ENCODE measurements at regions not wholly inside any gene's neighbourhood (a gene's known extent, or its start where the extent isn't known, plus 50 kb on each side); places are given as distances from the start of the nearest gene placed in this dataset.
A peak's percentile ranks its signal among the peaks of the same experiment; 100 is the strongest.

GRCh38 chr6:122524056-122524455, 52.4 kb upstream of the SERINC1 start:
- no TSS peak for BruUV-seq (replicated peaks)
- Mint-ChIP-seq H3K4me1 (ENCODE audit: low read depth, unreplicated experiment) (no peaks in the 10 kb centered on the region), H3K27me3 (ENCODE audit: unreplicated experiment) (no peaks in the 10 kb centered on the region), H3K9me3 (ENCODE audit: low read depth, unreplicated experiment) (peaks cover 3% of the 10 kb centered on the region), H3K27ac (ENCODE audit: unreplicated experiment) (no peak overlapping the region), H3K36me3 (ENCODE audit: insufficient read depth, unreplicated experiment) (no peaks in the 10 kb centered on the region), H3K4me3 (ENCODE audit: low read depth, unreplicated experiment) (no peak overlapping the region)
- no peak for TF ChIP-seq CTCF (IDR thresholded peaks at IDR 0.05; ENCODE audit: unreplicated experiment)
- intact Hi-C loops (cut with micrococcal nuclease; ENCODE audit: unreplicated experiment): no loop called here
- CTCF ChIA-PET: no interaction called here
- DNase-seq: no peak

DNA sequence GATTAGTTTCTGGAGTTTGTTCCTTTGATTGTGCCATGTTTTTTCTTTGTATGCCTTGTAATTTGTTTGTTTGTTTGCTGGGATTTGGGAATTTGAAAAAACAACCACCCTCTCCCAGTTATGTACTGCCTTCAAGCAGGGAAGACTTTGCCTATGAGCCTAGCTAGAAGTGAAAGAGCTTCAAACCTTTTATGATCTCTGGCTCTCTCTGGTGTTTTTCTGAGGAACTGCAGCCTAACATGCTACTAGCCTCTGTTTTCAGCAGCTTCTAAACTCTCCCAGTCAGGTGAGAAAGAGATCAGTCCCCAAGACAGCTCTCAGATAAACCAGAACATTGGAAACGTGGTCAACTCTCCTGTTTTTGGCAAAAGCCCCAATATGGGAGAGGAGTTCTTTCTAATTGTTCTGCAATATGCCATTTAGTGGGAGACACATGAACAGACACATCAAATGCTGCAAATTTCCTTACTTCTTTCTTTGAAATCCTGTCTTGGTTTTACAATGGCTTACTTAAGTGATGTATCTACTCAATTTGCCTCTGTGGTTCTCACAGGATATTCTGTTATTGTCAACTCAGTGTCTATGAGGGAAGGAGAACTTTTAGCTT, 58.9 kb upstream of the SERINC1 start:
- CTCF ChIA-PET: interaction anchor here (0.5 to 5.0 kb wide), 12 partner anchors 13 to 308 kb away, joined by 3 to 86 read pairs (median 3); no protein-coding TSS in a partner anchor
- Mint-ChIP-seq H3K27me3 (ENCODE audit: unreplicated experiment) (peaks cover 14% of the 10 kb centered on the region), H3K27ac (ENCODE audit: unreplicated experiment) (no peak overlapping the region), H3K9me3 (ENCODE audit: low read depth, unreplicated experiment) (peaks cover 3% of the 10 kb centered on the region), H3K4me3 (ENCODE audit: low read depth, unreplicated experiment) (no peak overlapping the region), H3K36me3 (ENCODE audit: insufficient read depth, unreplicated experiment) (no peaks in the 10 kb centered on the region), H3K4me1 (ENCODE audit: low read depth, unreplicated experiment) (no peaks in the 10 kb centered on the region)
- no TSS peak for BruUV-seq (replicated peaks)
- intact Hi-C loops (cut with micrococcal nuclease; ENCODE audit: unreplicated experiment): loop anchor here (1.0 kb wide), 3 partner anchors 38 to 149 kb away; no protein-coding TSS in a partner anchor
- DNase-seq: peak; percentile 64
- peak; percentile 69 for TF ChIP-seq CTCF (IDR thresholded peaks at IDR 0.05; ENCODE audit: unreplicated experiment)

DNA sequence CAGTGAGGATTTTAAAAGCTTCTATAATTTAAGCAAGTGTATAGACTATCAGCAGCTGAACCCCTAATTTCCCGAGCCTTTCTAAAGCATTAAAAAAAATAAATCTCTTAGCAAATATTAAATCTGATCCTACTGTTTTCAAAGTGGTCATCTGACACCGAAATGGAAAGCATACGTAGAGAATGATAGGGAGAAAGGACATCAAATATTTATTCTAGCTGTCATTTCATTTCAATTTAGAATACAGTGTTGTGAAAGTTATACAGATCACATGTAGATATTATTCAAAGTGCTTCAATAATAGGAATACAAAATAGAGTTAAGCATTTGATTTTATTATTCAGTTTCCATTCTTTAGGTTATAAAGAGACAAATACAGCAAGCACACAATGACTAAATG, 61.9 kb upstream of the PKIB start:
- no peaks in the 10 kb centered on the region for H3K27me3 Mint-ChIP-seq (ENCODE audit: unreplicated experiment)
- no peaks in the 10 kb centered on the region for H3K4me1 Mint-ChIP-seq (ENCODE audit: low read depth, unreplicated experiment)
- no TSS peak for BruUV-seq (replicated peaks)
- no peaks in the 10 kb centered on the region for H3K36me3 Mint-ChIP-seq (ENCODE audit: insufficient read depth, unreplicated experiment)
- intact Hi-C loops (cut with micrococcal nuclease; ENCODE audit: unreplicated experiment): no loop called here
- no peaks in the 10 kb centered on the region for H3K9me3 Mint-ChIP-seq (ENCODE audit: low read depth, unreplicated experiment)
- CTCF ChIA-PET: no interaction called here
- DNase-seq: no peak
- H3K4me3 Mint-ChIP-seq (ENCODE audit: low read depth, unreplicated experiment): no peak overlapping the region
- TF ChIP-seq CTCF (IDR thresholded peaks at IDR 0.05; ENCODE audit: unreplicated experiment): no peak
- H3K27ac Mint-ChIP-seq (ENCODE audit: unreplicated experiment): no peak overlapping the region

- no peak overlapping the region for H3K27ac Mint-ChIP-seq (ENCODE audit: unreplicated experiment)
- no peaks in the 10 kb centered on the region for H3K36me3 Mint-ChIP-seq (ENCODE audit: insufficient read depth, unreplicated experiment)
- no TSS peak for BruUV-seq (replicated peaks)
- DNase-seq: no peak
- CTCF ChIA-PET: no interaction called here
- intact Hi-C loops (cut with micrococcal nuclease; ENCODE audit: unreplicated experiment): no loop called here
- no peaks in the 10 kb centered on the region for H3K27me3 Mint-ChIP-seq (ENCODE audit: unreplicated experiment)
- TF ChIP-seq CTCF (IDR thresholded peaks at IDR 0.05; ENCODE audit: unreplicated experiment): no peak
- H3K4me3 Mint-ChIP-seq (ENCODE audit: low read depth, unreplicated experiment): no peak overlapping the region
- H3K4me1 Mint-ChIP-seq (ENCODE audit: low read depth, unreplicated experiment): no peaks in the 10 kb centered on the region
- H3K9me3 Mint-ChIP-seq (ENCODE audit: low read depth, unreplicated experiment): no peaks in the 10 kb centered on the region
These were observed 61.4 kb upstream of the PKIB start for GRCh38 chr6:122548820-122549219.

Measured in Calu3 (cell line).